HG02973 (cell line): ENCODE measurements at regions not wholly inside any gene's neighbourhood (a gene's known extent, or its start where the extent isn't known, plus 50 kb on each side); places are given as distances from the start of the nearest gene placed in this dataset.
A peak's percentile ranks its signal among the peaks of the same experiment; 100 is the strongest.

ENCODE experiments used
- ATAC-seq: cut with Tn5 transposase; IDR thresholded peaks from one replicate; pipeline ENCODE4 v1.9.1; 2021; ENCODE audit warnings: moderate library complexity; ENCODE audit not compliant: unreplicated experiment

DNA sequence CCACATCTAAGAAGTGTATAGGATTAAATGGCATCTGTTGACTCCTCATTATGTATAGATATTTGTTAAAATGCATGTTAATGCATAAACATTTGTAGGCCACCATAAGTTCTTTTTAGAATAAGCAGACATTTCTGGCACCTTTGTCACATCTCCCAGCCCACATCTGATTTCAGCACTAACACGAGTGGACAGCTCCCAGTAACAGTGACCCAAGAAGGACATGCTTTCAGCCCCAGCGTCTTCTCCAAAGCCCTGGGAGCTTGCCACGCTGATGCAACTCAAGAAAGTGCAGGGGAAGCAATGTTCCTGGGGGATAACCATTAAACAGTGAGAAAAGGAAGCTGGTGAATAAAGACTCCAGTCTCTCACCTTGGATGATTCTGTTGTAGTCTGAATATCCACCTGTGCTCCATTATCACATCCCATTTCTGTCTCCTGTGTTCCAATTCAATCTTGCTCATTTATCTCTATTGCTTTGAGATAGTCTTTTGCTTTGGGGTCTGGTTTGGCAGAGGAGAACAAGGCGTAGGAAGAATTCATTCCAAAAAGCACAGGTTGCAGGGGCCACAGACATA lies 182.6 kb upstream of the THSD7B start:
- no peak for ATAC-seq

DNA sequence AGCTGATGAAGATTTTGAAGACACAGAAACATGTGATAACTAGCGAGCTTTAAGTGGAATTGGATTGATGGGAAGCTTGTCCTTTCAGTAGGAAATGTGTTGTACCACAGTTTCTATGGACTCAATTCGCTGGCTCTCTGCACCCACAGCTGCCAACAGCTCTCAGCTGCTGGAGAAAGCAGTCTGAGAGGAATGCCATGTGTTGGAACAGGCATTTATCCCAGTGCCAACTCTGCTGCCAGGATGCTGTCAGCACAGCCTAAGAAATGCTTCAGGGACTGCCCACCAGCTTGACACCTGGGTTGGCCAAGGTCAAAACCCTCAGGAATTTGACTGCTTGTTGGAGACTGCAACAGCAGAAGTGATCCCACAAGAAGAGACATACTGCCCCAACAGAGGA lies 193.0 kb upstream of the THSD7B start:
- ATAC-seq, result no peak

DNA sequence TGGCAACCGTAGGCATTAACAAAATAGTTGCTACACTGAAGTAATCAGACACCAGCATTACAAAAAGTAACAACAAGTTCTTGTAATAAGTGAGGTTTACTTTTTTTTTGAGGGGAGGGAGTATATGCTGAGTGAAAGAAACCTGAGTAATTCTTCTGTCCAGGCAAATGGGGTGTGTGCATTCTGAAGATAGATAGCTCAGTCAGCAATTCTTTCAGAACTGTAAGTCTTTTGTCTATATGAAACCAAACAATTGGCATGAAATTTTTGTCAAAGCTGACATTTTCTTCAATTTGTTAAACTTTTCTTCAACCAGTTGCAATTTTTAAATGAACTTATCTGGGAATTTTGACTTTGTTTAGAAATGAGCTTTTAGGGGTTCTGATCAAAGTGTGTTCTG lies 208.1 kb upstream of the THSD7B start:
- no peak for ATAC-seq

DNA sequence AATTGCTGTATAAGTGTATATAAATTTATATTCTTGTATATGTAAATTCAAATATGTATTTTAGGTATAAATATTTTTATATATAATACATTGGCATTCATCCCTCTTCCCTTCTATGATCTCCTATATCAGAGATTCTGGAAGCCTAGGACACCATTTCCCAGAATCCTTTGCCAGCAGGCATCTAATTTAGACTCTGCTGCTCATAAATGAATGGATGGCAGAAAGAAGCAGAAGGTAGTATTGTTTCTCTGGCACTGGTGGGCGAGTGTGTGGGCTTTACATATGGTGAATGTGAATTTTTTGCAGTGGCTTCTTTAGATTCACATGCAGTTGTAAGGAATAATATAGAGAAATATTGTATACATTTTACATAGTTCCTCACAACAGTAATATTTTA lies 215.2 kb upstream of the THSD7B start:
- no peak for ATAC-seq

DNA sequence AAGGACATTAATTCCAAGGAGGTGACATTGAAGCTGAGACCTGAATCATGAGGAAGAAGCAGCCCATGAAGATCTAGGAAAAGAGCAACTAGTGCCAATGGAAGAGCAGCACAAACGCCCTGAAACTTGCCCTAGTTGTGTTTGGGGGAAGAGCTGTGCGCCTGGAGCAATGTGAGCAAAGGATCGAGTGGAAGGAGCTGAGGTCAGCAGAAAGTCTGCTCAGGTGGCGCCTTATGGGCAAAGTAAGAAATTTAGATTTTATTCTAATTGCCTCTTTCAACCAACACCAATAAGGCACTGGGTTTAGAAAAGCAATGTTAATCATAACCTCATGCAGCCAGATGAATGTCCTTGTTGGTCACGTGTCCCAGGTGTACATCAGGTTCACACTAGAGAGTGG lies 226.0 kb upstream of the THSD7B start:
- no peak for ATAC-seq

DNA sequence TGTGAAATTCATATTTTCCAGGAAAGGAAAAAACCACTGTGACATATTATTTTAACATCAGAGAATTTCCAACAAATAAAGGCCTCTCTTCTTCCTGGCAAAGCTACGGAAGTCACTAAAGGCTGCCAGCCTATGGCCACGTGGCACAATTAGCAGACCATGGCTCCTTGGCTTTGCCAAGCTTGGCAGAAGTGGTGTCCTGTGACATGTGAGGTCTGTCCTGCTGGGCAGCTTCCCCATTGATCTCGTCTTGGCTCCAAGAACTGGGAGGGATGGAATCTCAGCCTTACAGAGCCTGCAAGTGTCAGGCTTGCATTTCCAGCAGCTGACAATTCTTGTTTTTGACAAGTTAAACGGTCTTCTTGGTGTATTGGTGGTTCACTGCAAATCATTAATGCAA lies 226.9 kb upstream of the THSD7B start:
- no peak for ATAC-seq

DNA sequence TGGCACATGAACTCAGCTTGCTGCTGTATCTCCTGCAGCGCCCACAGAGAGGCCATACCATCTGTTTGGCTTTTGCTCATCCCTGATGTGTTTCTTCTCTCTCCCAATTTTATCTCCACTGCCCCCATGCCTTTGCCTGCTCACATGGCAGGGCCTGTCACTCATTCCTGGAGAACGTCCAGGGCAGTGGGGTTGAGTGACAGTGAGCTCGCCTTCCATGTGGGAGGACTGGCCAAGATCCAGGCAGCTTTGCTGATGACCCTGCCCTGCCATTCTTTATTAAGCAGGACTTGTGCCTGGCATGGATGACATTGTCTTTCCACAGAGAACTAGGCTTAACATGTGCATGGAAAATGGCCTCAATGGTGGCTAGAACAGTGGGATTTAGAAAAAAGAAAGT lies 230.5 kb upstream of the THSD7B start:
- no peak for ATAC-seq

DNA sequence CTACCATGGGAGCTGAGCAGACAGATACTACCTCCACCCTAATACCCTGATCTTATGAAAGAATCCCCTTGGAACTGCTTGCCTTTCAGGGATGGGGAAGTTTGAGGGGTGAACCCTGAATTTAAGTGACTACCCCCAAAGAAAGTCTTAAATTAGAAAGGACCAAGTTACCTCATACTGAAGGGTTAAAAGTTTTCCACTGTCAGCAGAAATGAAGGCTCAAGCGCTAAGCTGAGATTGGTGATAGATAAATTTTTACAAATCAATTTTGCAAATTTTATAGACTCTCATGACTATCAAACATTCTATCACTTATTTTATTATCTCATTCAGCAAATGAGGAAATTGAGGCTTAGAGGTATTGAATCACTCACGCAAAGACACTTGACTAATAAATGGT lies 233.2 kb upstream of the THSD7B start:
- ATAC-seq, result no peak

DNA sequence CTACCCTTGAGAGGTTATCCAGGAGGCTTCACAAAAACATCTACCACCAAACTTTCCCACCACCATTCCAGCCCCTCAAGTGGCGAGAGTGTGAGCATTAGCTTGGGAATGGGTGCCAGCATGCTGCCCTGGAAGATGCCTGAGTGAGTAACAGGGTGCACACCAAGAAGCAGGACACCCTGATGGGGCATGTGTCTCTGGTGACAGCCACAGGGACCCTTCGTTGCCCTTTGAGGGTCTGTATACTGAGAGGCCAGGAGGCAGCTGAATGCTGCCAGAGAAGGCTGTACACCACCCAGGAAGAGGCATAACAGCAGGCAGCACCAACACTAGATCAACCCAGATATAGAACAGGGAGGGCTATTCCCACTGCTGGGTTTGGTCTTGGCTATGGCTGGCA lies 233.6 kb upstream of the THSD7B start:
- no peak for ATAC-seq

DNA sequence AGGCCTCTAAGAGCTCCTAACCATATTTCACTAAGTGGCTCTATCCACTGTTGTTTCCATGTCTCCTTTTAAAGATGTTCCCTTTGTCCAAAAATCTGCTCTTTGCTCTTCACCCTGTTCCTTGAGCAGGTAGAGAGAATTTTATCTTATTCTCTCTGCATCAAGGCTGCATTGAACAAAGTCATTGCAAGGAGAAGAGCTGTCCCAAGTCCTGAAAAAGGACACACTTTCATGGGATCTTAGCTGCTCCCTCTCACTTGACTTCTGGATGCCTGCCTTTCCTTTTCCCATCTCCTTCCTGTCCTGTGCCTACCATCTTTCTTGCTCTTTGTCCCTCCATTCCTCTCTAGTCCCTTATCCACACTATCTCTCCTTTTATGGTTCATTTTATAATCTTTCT lies 235.2 kb upstream of the THSD7B start:
- no peak for ATAC-seq

DNA sequence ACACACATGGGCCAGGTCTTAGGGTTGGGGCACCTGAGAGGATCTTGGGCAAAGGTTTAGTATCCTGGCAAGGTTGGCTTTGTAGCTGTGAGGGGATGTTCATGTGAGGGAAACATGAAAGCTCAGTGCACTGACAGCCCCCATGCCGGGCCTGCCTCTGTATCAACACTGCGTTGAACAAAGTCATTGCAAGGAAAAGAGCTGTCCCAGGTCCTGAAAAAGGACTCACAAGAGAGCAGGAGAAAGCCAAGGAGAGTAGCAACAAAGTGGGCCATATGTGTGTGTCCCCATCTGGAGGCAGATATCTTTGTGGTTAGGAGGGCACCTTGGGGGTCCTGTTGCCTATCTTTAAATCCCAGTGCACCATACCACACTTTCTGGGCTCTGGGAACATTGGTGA lies 237.8 kb upstream of the THSD7B start:
- no peak for ATAC-seq

DNA sequence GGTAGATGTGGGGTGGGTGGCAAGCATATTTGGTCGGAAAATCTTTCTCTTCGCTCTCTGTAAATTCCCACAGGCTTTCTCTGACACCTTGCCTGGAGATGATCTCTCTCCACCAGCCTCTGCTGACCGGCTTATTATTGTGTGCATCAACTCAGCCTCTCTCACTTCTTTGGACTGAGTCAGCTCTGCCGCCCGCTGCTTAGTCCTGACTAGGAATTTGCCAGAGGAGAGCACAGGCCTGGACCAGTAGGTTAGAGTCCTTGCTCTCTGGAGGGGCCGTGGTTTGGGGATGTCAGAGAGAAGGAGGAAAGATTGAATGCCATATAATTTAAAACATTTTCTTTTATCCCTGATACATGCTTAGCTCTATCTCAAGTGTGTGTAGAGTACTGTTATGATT lies 242.6 kb upstream of the THSD7B start:
- ATAC-seq, result no peak

DNA sequence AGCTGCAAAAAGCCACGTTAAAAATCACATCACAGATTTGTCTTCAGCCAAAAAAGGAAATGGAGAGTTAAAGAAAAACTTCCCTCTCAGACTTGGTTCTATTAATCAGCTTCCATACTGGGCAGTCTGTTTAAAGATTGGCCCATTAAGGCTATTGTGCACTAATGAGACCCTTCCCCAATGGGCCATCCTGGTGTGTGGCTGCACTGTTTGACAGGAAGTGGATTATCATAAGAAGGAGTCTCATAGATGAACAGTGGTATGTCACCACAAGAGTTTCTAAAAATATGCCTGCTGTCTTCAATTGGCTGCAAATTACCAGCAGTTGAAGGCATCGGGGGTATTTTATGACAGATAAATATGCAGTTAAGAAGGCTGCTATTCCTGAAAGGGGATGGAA lies 247.6 kb upstream of the THSD7B start:
- ATAC-seq, result no peak

DNA sequence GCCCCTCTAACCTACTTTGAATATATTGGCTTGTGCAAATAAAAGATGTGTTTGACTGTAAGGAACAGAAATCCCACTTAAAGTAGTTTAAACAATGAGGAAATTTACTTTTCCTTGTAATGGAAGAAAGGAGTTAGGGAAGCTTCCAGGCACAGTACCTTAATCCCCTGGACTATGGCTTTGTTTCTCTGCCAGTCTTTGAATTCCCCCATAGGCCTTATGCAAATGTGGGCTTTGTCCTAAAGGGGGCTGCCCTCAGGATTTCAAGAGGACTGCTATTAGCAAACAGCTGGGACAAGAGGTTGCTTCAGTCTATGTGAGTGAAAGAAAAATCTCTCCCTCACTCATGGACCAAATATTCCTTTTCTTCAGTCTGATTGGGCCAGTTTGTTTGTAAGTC lies 255.1 kb upstream of the THSD7B start:
- no peak for ATAC-seq

DNA sequence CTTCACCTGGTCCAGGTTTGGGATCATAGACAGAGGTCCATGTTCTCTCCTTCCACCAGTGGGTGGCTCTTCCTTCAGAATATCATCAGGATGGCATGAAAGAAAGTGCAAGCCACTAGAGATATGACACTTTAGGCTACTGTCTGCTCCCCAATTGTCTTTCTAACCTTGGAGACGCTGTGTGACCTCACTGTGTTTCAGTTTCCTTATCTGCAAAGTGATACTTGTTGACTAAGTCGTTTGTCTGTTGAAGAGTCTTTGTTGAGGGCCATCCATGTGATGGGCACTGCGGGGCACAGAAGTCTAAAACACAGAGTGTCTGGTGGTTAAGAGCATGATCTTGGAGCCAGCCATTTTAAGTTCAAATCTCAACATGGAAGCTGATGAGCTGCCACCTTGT lies 259.9 kb upstream of the THSD7B start:
- no peak for ATAC-seq

DNA sequence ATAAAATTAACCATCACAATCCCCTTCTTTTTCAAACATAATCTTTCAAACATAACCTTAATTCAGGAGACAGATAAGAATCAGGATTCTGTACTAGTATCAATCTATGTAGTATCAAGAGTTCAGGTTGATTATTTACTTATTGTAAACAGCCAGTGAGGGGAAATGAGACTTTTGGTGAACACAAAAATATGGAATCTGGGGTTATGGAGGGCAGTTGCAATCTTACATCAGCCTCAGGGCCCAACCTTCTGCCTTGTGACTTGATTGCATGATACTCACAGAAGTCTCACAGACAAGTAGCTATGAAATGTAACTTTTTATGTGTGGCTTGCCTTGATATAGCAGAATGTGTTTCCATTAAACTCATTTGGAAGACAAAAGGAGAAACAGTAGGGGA lies 262.7 kb upstream of the THSD7B start:
- ATAC-seq, result peak; percentile 59

DNA sequence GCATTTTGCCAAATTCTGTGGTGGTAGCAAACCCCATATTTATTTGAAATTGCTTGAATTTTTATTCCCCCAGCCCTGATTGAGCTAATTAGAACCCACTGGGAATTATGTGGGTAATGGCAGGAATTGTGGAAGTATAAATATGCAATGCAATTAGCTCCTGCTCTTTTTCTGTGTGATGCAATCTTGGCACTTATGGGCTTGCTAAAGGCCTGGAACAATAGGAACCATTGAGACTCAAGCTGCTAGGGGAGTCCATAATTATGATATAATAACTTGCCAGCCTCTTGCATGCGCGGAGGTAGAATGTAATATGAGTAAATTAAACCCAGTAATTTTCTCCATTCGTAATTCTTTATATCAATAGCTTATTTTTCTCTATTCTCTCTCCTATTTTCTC lies 267.6 kb upstream of the THSD7B start:
- ATAC-seq, result no peak

DNA sequence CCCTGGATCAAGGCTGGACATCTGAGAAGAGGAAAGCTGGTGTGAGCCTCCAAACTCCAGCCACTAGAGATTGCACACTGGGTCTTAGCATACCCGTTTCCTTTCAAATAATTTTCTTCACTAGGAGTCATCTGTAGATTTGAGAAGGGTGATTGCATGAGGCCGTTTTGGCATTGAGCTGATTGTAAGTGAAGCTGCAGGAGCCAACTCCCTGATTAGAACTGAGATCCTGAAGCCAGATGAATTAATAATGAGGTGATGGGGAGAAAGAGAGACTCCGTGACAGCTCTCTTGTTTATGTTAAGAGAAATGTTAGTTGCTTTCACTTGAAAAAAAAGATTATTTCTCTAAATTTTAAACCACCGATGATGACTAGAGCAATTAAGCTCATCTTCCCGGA lies 268.4 kb upstream of the THSD7B start:
- no peak for ATAC-seq

DNA sequence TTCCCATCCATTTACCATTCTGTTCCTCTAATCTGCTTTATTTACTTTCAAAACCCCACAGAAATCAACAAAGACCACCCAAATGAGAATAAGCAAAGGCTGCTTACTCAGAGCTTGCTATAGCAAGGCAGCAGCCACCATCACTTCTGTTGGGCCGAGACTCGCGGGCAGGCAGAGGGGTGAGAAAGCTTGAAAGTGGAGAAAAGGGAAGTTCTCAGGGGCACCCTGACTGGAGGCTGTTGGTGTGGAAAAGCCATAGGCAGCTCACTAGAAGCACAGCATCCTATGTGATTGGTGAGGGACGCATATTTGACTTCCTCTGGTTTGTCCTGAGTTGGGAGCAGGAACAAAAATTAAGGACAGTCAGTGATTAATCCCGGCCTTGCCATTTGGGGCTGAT lies 269.7 kb upstream of the THSD7B start:
- peak; percentile 73 for ATAC-seq

DNA sequence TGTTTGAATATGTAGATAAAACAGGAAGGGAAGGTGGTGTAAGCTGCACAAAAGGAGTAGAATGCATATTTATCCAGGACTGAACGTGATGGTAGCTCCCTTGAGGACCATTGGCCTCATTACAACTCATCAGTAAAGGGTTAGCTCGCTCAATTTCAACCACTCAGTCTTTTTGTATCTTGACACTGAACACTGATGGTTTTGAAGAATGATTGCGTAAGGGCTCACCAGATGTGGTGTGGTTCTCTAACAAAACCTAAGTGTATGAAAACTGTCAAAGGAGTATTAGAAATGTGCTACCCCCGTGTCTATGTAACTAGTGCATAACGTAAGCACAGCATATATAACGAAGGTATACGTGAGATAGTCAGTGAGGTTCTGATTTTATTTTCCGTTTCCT lies 272.4 kb upstream of the THSD7B start:
- no peak for ATAC-seq

DNA sequence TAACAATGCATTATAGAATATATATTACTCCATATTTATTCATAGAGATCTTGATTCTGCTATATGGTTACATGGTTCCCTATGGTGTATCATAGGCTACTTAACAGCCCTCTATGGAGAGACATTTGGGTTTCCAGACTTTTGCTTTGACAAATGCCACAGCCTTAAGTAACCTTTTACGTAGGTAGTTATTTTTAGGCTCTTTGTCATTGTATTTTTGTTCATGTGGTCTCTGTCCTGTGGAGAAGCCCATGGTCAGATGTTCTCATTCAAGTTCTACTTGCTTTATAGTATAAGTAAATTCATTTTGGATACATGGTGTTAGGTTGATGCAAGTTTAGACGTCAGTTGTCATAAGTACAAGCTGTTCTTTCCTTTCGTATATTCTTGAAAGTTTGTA lies 275.2 kb upstream of the THSD7B start:
- ATAC-seq, result no peak

DNA sequence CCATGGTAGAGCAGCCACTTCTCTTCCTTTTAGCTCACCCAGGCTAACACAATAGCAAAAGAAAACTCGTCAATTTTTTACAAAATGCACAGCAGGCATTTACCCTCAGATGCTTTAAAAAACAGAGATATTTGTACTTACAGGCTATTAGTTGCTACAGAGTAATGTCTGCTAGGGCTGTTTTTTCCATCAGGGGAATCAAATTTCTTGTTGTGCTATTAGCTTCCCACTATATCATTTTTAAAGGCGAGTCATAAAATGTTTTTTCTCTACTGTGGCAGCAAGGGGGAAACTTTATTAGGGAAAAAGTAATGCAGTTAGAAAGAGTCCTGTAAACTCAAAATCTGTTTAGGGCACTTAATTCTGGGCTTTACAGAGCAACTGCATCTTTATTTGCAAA lies 277.9 kb upstream of the THSD7B start:
- no peak for ATAC-seq

DNA sequence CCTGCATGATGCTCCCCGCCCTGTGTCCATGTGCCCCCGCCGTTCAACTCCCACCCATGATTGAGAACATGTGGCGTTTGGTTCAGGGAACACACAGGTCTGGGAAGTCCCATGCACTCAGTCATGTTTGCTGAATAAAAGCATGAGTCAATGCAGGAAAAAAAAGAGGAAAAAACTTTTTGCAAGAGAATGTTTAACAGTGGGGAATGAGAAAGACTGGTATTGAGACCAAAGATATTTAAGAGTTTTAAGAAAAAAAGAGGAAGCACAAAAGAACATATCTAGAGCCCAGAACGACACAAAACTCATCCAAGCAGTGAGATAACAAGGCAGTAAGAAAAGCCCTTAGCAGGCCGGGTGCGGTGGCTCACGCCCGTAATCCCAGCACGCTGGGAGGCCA lies 279.2 kb upstream of the THSD7B start:
- peak; percentile 84 for ATAC-seq

DNA sequence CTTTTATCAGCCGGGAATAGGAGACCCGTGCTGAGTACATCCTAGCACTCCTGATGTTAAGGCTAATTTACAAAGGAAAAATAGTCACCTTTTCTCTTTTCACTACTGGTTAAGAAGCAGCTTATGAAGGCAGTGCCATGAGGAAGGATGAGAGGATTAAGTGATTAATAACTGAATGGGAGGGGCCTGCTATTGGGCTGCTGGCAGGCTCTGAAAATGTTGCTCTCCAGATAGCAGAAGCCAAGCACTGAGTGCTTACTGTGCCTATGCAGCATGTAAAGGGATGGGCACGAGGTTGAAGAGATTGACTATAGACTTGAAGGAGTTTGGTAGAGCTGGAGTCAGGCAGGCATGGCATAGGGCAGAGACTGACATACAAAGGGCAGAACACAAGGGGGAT lies 282.4 kb upstream of the THSD7B start:
- no peak for ATAC-seq
